HG03139 (cell line): ENCODE measurements at regions not wholly inside any gene's neighbourhood (a gene's known extent, or its start where the extent isn't known, plus 50 kb on each side); places are given as distances from the start of the nearest gene placed in this dataset.

Experiments
- ATAC-seq: cut with Tn5 transposase; IDR thresholded peaks from one replicate; pipeline ENCODE4 v1.9.1; 2021; ENCODE audit not compliant: unreplicated experiment

DNA sequence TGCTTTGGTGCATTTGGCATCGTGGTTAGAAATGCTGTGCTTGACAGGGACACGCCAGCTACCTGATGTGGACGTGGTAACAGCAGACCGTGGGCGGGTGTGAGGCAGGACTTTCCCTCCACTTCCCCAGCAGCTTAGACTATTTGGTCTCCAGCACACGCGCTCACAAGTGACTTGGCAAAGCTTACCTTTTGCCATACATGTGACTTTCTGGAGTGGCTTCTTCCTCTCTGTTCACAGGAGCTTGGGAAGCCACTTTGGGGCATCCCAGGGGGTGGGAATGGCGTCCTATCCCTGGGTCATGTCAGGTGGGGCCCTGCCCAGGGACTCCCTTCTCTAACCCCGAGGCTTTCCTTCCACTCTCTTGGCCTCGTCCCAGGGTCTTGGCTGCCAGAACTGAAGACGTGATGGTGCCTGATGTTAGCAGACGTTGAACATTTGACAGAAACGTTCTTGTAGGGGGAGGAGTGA lies 228.7 kb upstream of the KLF6 start:
- ATAC-seq: peak; percentile 62

DNA sequence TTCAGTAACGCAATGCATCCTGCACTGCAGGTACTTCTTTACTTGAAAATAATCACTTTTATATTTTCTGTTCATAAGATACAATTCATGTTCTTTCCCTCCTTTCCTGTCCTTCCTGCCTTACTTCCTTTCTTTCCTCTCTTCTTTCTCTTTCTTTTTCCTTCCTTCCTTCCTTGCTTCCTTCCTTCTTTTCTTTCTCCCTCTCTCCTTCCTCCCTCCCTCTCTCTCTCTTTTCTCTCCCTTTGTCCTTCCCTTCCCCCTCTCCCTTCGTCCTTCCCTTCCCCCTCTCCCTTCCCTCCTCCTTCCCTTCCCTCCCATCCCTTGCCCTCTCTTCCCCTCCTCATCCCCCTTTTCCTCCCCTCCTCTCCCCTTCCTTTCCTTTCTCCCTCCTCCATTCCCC lies 227.8 kb upstream of the KLF6 start:
- no peak for ATAC-seq

DNA sequence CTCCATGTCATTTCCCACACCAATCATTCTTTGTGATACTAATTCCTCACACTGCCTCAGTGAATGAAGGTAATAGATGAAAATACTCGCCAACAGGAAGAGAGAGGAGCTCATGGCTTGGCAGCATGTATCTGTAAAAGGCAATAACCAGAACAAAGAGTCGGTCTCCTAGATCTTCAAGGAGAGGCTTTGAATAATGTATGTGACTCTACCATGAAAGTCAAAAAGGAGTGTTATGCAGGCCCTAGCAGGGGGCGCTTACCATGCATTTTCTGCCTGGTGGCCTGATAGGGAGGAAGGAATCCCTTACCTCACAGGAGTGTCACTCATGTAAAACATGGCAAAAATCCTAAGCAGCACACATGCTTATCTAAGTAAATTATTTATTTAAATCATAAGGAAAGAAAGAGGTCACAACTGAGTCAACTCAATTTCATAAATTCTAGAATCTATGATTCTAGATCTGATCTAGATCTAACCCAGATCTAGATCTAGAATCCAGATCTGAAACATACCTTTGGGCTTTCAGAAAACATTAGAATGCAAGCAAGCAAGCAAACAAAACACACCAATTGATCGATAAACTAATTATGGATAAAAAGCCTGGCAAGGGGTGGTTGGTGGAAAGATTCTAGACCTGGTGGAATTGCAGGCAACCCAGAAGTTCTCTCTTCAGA lies 226.3 kb upstream of the KLF6 start:
- ATAC-seq: no peak

DNA sequence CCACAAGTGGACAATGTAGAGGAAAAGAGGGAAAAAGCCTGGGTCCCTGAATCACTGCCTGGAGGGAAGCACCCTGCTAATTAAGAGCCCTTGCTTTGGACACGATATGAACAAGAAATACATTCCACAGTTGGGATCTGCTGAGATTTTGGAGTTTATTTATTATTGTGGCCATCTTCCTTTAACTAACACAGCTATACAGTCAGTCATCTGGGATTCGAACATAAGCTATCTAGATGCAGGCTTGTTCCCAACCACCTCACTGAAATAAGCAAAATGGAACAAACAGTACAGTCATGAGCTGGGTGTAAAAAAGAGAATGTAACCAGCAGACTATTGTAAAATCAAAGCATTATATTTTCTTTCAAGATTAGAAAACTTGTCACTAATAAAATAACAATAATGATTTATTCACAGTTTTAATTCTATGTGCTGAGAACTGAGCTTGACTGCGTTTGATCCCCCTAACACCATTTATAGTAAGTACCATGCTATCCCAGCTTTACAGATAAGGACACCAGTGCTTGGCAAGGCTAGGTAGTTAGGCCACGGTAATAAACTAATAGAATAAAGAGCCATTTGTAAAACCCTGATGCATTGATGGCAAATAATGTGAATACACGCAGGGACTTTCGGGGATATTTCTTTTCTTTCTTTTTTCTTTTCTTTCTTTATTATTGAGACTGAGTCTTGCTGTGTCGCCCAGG lies 223.8 kb upstream of the KLF6 start:
- ATAC-seq: no peak

DNA sequence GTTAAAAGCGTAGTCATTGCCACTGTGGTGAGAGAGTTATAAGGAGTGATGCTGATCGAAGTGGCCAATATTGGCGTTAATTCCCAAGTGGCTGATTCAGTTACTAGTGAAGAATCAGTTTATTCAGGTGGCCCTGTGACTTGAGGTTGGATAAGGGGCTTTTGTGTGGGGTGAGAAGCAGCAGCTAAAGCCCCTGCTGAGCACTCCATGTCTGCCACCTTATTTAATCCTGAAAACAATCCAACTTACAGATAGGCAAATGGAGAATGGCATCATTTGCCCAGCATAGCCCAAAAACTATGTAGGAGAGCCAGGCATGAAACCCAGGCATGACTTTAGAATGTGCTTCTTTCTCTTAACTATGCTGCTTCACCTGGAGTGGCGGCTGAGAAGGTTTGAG lies 222.8 kb upstream of the KLF6 start:
- no peak for ATAC-seq

DNA sequence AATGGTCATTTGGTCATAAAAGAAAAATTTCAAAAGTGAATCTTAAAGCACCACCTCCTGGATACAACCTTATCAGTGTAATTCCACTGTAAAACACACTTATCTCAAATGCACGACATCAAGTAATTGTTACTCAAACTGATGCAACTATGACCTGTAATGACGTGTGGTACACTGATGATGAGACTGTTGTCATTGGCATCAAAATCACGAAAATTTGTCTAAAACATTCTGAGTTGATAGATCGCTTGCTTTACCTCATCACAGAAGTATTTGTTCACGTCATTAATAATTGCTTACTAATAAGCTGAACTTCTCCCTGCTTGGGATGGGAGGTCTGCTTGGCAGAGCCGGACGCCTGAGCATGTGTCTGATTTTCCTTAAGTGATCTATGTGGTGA lies 221.8 kb upstream of the KLF6 start:
- ATAC-seq: no peak

DNA sequence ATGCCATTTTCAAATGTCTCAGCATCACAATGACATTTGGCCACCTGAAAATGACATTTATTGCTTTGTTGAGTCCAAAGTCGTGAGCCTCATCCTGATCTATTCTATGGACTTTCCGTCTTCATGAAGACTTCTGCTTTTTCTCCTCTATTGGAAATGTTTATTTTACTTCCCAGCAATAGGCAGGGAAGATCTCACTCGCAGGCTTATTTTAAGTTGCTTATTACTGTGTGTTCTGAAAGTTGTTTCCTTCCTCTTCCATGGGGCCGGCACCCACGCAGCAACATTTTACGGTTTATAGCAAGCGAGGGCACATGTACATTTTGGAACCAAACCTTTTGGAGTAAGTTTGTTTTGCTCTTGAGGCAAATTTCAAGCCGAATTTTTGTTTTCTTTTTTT lies 221.0 kb upstream of the KLF6 start:
- ATAC-seq: no peak

DNA sequence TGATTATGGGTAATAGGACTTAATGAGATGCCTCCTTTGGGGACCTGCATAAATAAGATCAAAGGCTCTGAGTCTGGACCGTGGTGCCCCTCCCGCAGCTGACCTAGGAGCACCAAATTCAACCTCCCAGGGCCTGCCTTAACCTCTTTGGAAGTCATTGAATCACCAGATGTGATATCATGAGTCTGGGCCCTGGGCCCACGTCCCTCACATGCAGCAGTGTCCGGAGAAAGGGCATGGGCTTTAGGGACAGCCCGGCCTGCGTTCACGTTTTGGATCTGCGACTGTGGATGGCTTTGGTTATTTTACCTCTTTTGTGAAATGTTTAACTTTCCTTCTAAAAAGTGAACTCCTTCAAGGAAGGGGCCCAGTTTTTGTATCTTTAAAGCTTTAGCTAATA lies 220.0 kb upstream of the KLF6 start:
- no peak for ATAC-seq

DNA sequence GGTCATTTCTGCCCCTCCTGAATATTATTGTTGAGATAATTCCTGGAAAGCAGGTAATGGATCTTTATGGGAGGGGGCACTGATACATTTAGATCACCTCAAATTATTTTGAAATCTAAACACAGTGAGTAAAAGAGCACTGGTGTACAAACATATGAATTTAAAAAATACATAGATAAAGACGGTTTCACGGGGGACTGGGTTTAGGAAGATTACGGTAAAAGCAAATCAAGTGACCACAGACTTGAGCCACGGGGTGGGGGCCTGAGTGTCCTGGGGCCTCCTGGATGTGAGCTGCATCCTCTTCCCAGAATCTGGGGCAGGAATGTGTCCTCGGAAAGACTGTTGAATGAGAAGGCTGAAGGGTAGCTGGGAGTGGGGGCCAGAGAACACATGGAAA lies 219.1 kb upstream of the KLF6 start:
- ATAC-seq: no peak

DNA sequence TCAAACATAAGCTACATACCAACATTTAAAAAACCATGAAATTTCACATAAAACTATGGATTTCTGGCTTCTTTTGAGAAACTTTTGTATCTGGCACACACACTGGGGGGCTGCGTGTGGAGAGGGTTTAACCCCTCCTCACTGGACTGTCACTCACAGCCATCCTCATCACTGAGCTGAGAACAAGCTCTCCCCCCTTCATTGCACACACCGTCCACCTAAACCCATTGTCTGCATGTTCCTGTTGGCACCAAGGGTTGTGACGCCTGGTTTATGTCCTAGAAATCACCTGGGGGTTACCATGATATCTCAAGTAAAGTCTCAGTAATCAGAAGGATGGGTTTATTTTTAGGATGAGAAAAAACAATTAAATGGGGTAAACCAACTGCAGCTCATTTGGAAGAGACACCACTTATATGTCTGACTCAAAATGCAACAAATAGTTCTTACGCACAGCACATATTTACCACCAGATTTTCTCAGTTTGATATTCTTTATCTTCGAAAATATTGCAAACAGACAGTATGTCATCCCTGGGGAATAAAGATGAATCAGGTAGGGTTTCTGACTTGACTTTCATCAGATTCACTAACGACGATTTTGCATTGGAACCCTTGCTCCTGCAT lies 218.5 kb upstream of the KLF6 start:
- ATAC-seq: no peak

DNA sequence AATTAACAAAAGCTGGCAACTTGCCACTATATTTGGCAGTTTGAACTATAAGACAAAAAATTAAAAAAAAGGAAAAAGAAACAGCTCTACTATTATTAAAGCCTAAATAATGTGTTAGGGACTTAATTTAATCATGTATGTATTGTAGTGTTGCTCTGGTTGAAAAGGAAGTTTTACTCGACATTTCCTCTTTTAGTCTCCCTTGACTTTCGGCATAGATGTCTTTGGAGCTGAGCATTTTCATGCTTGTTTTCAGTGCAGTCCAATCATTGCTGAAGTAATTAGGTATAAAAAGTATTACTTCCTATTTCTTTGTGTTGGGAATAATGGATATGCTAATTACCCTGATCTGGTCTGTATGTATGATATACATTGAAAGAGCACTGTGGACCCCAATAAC lies 216.8 kb upstream of the KLF6 start:
- ATAC-seq: no peak

DNA sequence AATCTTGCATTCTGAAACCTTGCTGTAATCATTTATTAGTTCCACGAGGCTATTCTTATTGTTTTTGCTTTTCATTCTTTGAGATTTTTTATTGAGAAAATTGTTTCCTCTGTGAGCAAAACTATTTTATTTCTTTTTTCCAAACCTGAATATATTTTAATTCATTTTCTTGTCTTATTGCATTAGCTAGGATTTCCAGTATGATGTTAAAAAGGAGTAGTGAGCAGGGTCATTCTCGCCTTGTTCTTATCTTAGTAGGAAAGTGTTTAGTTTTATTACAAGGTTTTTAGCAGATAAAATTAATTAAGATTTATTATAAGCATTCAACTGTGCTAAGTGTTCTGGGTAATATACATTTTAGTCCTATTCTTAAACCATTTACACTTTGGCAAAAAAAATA lies 214.6 kb upstream of the KLF6 start:
- no peak for ATAC-seq

DNA sequence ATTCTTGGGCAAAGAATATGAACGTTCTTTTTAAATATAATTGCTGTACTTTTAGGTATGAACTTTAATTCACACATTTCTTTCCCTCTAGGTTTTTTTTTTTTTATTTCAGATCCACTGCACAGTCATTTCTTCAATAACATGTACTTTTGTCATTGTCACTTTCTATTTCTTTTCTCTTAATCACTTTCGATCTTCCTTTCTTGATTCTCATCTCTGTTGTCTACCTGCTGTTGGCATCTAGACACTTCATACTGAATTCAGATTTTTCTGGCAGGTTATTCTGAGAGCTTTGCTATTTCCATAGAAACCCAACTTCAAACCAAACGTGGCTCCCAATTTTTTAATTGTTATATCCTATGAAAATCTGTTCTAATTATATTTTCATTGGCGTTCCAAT lies 211.7 kb upstream of the KLF6 start:
- no peak for ATAC-seq

DNA sequence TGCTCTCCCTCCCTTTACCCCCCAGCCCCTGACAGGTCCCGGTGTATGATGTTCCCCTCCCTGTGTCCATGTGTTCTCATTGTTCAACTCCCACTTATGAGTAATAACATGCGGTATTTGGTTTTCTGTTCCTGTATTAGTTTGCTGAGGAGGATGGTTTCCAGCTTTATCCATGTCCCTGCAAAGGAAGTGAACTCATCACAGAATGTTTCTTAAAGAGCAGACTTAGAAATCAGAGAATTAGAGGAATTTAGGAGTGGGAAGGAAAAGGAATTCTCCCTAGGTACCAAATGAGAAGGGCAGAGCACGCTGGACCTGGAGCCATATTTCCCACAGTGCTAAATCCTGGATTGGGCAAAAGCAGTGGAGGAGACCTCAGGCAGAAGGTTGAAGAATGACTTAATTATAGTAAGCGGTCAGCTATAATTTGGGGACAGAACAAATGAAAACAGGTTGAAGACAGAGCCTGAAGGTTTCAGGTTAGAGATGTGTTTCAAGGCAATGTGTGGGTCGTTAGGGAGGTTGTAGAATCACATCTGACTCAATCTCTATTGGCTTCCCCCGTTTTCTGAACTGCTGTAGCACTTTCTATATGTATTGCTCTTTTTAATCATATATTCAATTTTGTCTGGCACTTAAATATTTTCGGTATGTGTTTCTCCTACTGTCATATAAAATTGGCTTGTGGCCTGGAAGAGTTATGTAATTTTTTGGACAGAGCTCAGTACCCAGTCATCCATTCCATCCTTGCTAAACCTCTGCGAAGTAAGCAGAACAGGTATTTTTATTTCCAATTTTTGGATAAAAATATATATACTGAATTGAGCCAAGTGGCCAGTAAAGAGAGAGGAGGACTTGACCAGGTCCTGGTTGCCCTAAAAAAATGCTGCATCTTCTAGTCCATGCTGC lies 210.5 kb upstream of the KLF6 start:
- ATAC-seq: no peak

DNA sequence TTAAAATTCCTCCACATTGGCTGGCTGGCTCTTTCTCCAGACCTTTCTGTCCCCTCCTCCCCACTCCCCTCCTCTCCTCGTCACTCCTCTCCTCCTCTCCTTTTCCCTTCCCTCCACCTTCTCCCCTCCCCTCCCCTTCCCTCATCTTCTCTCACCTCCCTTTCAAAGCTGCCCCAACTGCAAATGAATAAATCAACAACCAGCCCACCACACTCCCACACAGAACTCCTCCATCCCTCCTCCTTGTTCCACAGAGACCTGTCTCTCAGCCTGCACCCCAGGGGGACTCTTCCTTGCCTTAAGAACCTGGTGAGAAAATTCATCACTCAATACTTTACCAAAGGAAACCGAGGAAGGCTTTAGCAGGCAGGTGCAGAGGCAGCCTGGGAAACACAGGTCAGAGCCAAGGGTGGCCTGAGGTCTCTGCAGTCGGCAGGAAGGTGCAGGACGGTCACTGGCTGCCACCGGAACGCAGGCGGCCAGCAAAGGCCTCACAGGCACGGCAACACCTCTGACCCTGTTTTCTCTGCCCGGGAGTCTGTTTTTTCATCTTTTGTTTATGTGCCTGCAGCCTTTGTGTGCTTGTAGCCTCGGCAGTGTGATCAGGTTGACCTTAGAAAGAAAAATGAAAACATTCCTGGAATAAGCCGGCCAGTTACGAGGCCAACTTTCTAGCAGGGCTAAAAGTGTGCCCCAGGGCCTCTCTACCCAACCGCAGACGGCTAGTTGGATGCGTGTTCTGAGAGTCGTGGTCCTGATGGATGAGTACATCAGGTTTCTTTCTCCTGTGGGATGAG lies 207.6 kb upstream of the KLF6 start:
- no peak for ATAC-seq

DNA sequence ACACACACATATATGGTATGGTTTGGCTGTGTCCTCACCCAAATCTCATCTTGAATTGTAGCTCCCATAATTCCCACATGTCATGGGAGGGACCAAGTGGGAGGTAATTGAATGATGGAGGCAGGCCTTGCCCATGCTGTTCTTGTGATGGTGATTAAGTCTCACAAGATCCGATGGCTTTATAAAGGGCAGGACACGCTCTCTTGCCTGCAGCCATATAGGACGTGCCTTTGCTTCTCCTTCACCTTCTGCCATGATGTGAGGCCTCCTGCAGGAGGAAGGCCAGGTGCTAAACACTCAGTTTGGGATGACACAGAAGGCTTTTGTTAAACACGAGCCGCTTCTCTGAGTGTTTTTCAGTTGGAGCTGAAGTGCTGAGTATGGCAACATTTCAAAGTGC lies 205.3 kb upstream of the KLF6 start:
- no peak for ATAC-seq

DNA sequence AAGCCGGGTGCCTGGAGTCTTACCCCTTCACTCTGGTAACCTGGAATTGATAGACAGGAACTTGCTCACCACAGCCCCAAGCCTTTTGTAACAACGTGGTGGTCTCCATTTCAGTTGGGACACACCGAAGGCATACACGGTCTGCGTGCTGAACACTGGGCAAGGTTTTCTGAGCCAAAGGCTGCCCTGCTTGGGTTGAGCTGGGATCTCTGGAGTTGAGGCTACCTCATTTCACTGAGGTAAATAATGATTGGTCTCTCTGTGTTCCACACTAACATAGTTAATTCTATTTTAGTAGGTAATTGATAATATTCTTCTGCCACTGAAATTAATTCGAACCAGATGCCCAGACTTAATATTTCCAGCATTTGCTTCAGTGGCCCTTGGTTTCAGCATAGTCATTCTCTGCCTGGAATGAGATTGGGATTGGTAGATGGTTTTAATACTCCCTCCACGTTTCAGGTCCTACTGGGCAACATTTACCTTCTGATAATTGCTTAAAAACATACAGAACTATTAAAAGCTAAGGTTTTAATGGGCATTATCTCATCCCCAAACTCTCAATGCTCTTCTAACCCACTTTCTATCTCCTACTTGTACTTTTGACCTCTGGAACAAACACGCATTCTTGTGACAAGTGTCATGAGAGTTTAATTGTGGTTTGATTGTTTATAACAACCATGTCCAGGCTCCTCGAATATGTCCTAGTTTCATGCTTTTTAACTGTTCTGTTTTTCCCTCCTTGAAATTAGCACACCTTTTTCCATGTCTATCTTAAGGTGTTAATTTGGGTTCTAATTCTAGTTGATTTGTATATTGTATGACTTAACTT lies 202.3 kb upstream of the KLF6 start:
- no peak for ATAC-seq

DNA sequence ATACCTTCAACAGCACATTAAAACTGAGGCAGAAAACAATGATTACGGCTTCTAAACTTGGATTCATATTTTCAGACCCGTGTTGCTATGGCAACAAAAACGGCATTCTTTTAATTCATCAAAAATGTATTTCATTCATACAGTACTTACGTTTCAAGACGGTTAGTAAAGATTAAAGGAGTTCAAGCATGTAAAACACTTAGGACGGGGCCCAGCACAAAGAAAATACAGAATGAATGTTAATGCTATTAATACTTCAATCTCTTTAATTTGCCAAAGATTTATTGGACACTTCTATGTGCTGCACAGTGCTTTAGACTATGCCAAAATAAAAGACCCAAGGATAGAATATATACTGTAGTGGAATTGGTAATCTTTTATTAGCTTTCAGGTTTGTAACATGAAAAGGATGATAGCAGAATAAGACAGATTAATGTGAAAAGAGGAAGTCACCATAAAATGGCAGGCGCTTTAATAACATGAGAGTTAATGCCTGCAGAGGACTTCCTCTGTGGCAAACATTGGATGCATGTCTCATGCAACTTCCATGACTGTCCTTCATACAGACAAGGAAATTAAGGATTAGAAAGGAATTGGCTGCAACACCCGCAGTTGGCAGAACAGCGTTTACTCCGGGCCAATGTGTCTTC lies 201.6 kb upstream of the KLF6 start:
- no peak for ATAC-seq

DNA sequence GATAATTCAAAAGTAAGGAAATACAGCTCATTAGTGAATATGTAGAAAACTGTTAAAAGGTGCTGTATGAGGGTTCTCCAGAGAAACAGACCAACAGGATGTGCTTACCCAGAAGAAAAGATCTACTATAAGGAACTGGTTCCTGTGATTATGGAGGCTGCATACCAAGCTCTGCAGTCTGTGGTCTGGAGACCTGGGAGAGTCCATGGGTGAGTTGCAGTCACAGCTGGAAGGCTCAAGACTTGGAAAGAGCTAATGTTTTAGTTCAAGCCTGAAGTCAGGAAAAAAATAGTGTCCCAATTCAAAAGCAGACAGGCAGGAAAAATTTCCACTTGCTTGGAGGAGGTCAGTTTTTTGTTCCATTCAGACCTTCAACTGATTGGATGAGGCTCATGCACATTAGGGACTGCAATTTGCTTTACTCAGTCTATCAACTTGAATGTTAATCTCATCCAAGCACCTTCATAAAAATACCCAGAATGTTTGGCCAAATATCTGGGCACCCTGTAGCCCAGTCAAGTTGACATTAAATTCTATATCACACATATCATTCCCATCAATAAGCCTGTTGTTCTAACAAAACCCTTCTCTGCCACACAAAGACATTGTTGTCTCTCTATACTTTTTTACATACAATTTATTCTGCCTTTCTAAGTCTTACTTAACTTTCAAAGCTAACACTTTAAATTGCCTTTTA lies 197.9 kb upstream of the KLF6 start:
- ATAC-seq: no peak
